ENCODE measurements at regions not wholly inside any gene's neighbourhood (a gene's known extent, or its start where the extent isn't known, plus 50 kb on each side); places are given as distances from the start of the nearest gene placed in this dataset.
"Not testable (repeated sequence)": the region's sequence is repeated elsewhere in the genome, so short reads cannot be mapped to it uniquely, and the experiment has no call there.

DNA sequence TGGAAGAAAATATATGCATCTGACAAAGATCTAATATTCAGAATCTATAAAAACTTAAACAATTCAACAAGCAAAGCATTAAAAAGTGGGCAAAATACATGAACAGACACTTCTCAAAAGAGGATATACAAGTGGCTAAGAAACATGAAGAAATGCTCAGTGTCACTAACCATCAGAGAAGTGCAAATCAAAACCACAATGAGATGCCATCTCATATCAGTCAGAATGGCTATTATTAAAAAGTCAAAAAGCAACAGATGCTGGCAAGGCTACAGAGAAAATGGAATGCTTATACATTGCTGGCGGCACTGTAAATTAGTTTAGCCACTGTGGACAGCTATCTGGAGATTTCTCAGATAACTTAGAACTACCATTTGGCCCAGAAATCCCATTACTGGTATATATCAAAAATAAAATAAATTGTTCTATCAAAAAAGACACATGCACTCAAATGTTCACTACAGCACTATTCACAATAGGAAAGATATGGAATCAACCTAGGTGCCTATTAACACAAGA lies 179.5 kb downstream of the PCTP start:
- TF ChIP-seq, protein P1, sequence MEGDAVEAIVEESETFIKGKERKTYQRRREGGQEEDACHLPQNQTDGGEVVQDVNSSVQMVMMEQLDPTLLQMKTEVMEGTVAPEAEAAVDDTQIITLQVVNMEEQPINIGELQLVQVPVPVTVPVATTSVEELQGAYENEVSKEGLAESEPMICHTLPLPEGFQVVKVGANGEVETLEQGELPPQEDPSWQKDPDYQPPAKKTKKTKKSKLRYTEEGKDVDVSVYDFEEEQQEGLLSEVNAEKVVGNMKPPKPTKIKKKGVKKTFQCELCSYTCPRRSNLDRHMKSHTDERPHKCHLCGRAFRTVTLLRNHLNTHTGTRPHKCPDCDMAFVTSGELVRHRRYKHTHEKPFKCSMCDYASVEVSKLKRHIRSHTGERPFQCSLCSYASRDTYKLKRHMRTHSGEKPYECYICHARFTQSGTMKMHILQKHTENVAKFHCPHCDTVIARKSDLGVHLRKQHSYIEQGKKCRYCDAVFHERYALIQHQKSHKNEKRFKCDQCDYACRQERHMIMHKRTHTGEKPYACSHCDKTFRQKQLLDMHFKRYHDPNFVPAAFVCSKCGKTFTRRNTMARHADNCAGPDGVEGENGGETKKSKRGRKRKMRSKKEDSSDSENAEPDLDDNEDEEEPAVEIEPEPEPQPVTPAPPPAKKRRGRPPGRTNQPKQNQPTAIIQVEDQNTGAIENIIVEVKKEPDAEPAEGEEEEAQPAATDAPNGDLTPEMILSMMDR (conservative IDR thresholded peaks at IDR 0.05; ENCODE audit: low read depth, low read length): no peak
- DNase-seq (ENCODE audit: low read depth): no peak
- H3K4me3 ChIP-seq (ENCODE audit: low read depth, low read length): no peak overlapping the region

DNA sequence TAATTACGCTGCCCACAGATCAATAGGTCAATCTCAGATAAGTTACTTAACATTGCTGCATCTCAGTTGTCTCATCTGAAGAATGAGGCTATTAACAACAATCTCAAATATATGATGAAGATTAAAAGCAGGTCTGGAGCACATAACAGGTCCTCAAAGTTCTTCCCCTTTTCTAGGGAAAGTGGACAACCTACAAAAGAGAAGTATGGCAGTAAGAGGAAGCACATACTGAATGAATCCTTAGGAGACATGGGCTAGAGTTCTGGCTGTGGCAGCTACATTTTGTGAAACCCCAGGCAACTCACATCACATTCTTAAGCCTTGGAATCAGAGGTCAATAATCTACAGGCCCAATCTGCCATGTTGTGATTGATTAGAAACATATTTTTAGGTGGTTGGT lies 180.6 kb downstream of the PCTP start:
- no peak overlapping the region for H3K4me3 ChIP-seq (ENCODE audit: low read depth, low read length)
- no peak for DNase-seq (ENCODE audit: low read depth)
- TF ChIP-seq, protein P1 (conservative IDR thresholded peaks at IDR 0.05; ENCODE audit: low read depth, low read length): no peak

DNA sequence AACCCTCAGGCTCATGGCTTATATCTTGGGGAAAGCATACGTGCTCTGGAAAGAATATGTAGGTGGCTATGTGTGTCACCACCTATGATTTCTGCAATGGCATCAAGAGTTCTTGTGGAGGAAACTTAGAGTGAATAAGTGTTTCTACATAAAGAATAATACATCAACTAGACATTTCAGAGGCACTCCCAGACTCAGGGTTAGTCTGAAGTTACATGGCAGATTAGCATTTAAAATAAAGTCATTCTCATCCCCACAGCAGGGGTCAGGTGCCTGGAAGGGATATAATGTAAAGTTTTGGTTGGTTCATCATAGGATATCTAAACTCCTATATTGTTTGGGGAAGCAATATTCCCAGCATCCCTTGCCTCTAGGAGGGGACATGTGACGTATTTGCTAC lies 182.1 kb downstream of the PCTP start:
- no peak for DNase-seq (ENCODE audit: low read depth)
- H3K4me3 ChIP-seq (ENCODE audit: low read depth, low read length): no peak overlapping the region
- TF ChIP-seq, protein P1 (conservative IDR thresholded peaks at IDR 0.05; ENCODE audit: low read depth, low read length): no peak

- not testable (repeated sequence) for DNase-seq (ENCODE audit: low read depth); H3K4me3 ChIP-seq (ENCODE audit: low read depth, low read length)
Measured at GRCh38 chr17:55939181-55939810, 188.4 kb downstream of the PCTP start.

- DNase-seq (ENCODE audit: low read depth): no peak
- TF ChIP-seq, protein P1 (conservative IDR thresholded peaks at IDR 0.05; ENCODE audit: low read depth, low read length): no peak
- H3K4me3 ChIP-seq (ENCODE audit: low read depth, low read length): no peak overlapping the region
Measured at GRCh38 chr17:55959756-55960155, 193.5 kb upstream of the ANKFN1 start.

GRCh38 chr17:55961386-55961785 lies 191.9 kb upstream of the ANKFN1 start:
- TF ChIP-seq, protein P1 (conservative IDR thresholded peaks at IDR 0.05; ENCODE audit: low read depth, low read length): no peak
- no peak overlapping the region for H3K4me3 ChIP-seq (ENCODE audit: low read depth, low read length)
- DNase-seq (ENCODE audit: low read depth): no peak

GRCh38 chr17:55962951-55963401 lies 190.3 kb upstream of the ANKFN1 start:
- no peak for DNase-seq (ENCODE audit: low read depth)
- TF ChIP-seq, protein P1 (conservative IDR thresholded peaks at IDR 0.05; ENCODE audit: low read depth, low read length): no peak
- no peak overlapping the region for H3K4me3 ChIP-seq (ENCODE audit: low read depth, low read length)
